ENCODE measurements at regions not wholly inside any gene's neighbourhood (a gene's known extent, or its start where the extent isn't known, plus 50 kb on each side); places are given as distances from the start of the nearest gene placed in this dataset.

GRCh38 chr15:39447881-39448280 is 133.0 kb upstream of the THBS1 start:
- H3K27me3 ChIP-seq (replicated peaks; ENCODE audit: insufficient read depth), result no peaks in the 10 kb centered on the region
- H3K4me1 ChIP-seq (ENCODE audit: control insufficient read depth in 1 of 2, low read depth in 2 of 2), result no peaks in the 10 kb centered on the region
- no peak overlapping the region for H3K27ac ChIP-seq
- TF ChIP-seq, protein P1, sequence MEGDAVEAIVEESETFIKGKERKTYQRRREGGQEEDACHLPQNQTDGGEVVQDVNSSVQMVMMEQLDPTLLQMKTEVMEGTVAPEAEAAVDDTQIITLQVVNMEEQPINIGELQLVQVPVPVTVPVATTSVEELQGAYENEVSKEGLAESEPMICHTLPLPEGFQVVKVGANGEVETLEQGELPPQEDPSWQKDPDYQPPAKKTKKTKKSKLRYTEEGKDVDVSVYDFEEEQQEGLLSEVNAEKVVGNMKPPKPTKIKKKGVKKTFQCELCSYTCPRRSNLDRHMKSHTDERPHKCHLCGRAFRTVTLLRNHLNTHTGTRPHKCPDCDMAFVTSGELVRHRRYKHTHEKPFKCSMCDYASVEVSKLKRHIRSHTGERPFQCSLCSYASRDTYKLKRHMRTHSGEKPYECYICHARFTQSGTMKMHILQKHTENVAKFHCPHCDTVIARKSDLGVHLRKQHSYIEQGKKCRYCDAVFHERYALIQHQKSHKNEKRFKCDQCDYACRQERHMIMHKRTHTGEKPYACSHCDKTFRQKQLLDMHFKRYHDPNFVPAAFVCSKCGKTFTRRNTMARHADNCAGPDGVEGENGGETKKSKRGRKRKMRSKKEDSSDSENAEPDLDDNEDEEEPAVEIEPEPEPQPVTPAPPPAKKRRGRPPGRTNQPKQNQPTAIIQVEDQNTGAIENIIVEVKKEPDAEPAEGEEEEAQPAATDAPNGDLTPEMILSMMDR (IDR thresholded peaks at IDR 0.05), result no peak
- no peaks in the 10 kb centered on the region for H3K36me3 ChIP-seq
- H3K4me3 ChIP-seq, result no peak overlapping the region
- H3K9me3 ChIP-seq, result no peaks in the 10 kb centered on the region
- DNase-seq (ENCODE audit: low spot score) (no peak), ATAC-seq (ENCODE audit: insufficient number of reproducible peaks, low FRiP score, low read depth) (no peak)

DNA sequence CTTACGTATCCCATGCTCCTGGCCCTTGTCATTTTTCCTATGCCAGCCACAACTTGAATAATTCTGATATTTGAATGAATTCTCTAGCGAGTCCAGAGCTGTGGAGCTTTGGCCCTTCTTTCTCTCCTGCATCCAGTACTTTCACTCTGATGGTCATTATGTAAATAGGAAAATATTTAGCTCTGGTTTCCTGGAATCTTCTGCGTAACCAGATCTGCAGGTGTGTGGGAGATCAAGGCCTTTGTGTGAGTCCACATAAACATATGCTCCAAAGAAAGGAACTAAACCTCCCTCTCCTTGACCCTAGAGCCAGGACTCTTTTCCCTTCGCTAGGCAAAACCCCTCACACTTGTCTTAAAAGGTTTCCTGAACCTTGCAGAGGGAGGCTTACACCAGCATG is 132.5 kb upstream of the THBS1 start:
- TF ChIP-seq, protein P1 (IDR thresholded peaks at IDR 0.05), result no peak
- Histone ChIP-seq H3K36me3 (no peaks in the 10 kb centered on the region), H3K4me3 (no peak overlapping the region), H3K4me1 (ENCODE audit: control insufficient read depth in 1 of 2, low read depth in 2 of 2) (no peaks in the 10 kb centered on the region), H3K9me3 (no peaks in the 10 kb centered on the region), H3K27ac (no peak overlapping the region), H3K27me3 (replicated peaks; ENCODE audit: insufficient read depth) (no peaks in the 10 kb centered on the region)
- DNase-seq (ENCODE audit: low spot score) (no peak), ATAC-seq (ENCODE audit: insufficient number of reproducible peaks, low FRiP score, low read depth) (no peak)

GRCh38 chr15:39451121-39451688 is 129.7 kb upstream of the THBS1 start:
- Histone ChIP-seq H3K36me3 (no peaks in the 10 kb centered on the region), H3K4me1 (ENCODE audit: control insufficient read depth in 1 of 2, low read depth in 2 of 2) (no peaks in the 10 kb centered on the region), H3K4me3 (no peak overlapping the region), H3K27ac (no peak overlapping the region), H3K9me3 (no peaks in the 10 kb centered on the region), H3K27me3 (replicated peaks; ENCODE audit: insufficient read depth) (no peaks in the 10 kb centered on the region)
- ATAC-seq (ENCODE audit: insufficient number of reproducible peaks, low FRiP score, low read depth) (no peak), DNase-seq (ENCODE audit: low spot score) (no peak)
- TF ChIP-seq, protein P1 (IDR thresholded peaks at IDR 0.05), result no peak

- Histone ChIP-seq H3K4me3 (no peak overlapping the region), H3K27ac (no peak overlapping the region), H3K36me3 (no peaks in the 10 kb centered on the region), H3K9me3 (no peaks in the 10 kb centered on the region), H3K4me1 (ENCODE audit: control insufficient read depth in 1 of 2, low read depth in 2 of 2) (no peaks in the 10 kb centered on the region), H3K27me3 (replicated peaks; ENCODE audit: insufficient read depth) (no peaks in the 10 kb centered on the region)
- no peak for DNase-seq (ENCODE audit: low spot score)
- TF ChIP-seq, protein P1 (IDR thresholded peaks at IDR 0.05), result no peak
- ATAC-seq (ENCODE audit: insufficient number of reproducible peaks, low FRiP score, low read depth), result no peak
These were observed 129.0 kb upstream of the THBS1 start for GRCh38 chr15:39451871-39452270.

DNA sequence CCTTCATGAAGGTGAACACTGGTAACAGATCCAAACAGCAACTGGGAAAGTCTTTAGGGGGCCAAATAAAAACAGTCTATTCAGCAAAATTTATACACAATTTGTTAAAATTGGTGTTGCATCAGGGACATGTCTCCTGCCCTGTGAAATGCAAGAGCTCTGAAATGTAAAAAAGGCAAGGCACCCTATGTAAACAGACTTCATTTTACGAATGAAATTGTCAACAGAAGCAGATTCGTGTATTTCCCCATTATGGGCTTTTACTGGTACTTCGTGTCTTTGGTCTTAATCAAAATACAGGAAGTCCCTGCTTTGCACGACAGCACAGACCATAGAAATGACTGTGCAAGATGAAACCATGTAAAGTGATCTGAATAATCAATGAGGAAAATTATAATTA is 127.3 kb upstream of the THBS1 start:
- no peak for DNase-seq (ENCODE audit: low spot score)
- Histone ChIP-seq H3K9me3 (no peaks in the 10 kb centered on the region), H3K27ac (no peak overlapping the region), H3K36me3 (no peaks in the 10 kb centered on the region), H3K4me1 (ENCODE audit: control insufficient read depth in 1 of 2, low read depth in 2 of 2) (no peaks in the 10 kb centered on the region), H3K4me3 (no peak overlapping the region), H3K27me3 (replicated peaks; ENCODE audit: insufficient read depth) (no peaks in the 10 kb centered on the region)
- ATAC-seq (ENCODE audit: insufficient number of reproducible peaks, low FRiP score, low read depth), result no peak
- TF ChIP-seq, protein P1 (IDR thresholded peaks at IDR 0.05), result no peak

Measured in thoracic aorta (tissue), 2 donors.